ENCODE measurements at regions not wholly inside any gene's neighbourhood (a gene's known extent, or its start where the extent isn't known, plus 50 kb on each side); places are given as distances from the start of the nearest gene placed in this dataset.

DNA sequence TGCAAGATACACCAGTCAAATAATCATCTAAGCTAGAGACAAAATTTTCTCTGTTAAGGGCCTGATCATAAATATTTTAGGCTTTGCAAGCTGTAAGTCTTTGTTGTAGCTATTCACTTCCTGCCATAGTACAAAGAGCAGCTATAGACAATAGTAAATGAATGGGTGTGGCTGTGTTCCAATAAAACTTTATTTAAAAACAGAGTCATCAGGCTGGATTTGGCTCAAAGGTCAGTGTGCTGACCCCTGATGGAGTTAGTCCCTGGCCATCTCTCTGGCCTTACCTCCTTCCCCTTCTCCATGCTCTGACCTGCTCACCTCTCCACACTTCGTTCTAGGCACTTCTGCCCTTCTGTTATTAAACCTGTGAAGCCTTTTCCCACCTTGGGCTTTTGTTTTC, 86.0 kb downstream of the DRD1 start:
- TF ChIP-seq, protein P1, sequence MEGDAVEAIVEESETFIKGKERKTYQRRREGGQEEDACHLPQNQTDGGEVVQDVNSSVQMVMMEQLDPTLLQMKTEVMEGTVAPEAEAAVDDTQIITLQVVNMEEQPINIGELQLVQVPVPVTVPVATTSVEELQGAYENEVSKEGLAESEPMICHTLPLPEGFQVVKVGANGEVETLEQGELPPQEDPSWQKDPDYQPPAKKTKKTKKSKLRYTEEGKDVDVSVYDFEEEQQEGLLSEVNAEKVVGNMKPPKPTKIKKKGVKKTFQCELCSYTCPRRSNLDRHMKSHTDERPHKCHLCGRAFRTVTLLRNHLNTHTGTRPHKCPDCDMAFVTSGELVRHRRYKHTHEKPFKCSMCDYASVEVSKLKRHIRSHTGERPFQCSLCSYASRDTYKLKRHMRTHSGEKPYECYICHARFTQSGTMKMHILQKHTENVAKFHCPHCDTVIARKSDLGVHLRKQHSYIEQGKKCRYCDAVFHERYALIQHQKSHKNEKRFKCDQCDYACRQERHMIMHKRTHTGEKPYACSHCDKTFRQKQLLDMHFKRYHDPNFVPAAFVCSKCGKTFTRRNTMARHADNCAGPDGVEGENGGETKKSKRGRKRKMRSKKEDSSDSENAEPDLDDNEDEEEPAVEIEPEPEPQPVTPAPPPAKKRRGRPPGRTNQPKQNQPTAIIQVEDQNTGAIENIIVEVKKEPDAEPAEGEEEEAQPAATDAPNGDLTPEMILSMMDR (IDR thresholded peaks at IDR 0.05), result no peak
- TF ChIP-seq, protein P2, sequence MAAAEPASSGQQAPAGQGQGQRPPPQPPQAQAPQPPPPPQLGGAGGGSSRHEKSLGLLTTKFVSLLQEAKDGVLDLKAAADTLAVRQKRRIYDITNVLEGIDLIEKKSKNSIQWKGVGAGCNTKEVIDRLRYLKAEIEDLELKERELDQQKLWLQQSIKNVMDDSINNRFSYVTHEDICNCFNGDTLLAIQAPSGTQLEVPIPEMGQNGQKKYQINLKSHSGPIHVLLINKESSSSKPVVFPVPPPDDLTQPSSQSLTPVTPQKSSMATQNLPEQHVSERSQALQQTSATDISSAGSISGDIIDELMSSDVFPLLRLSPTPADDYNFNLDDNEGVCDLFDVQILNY (CRISPR knock-in tag; IDR thresholded peaks at IDR 0.05), result no peak
- TF ChIP-seq GABPB1 (CRISPR knock-in tag; IDR thresholded peaks at IDR 0.05) (no peak), ZNF121 (CRISPR knock-in tag; IDR thresholded peaks at IDR 0.05) (no peak), ETV6 (CRISPR knock-in tag; IDR thresholded peaks at IDR 0.05) (no peak), ZNF263 (CRISPR knock-in tag; IDR thresholded peaks at IDR 0.05; ENCODE audit: low read depth) (no peak), ZNF232 (CRISPR knock-in tag; IDR thresholded peaks at IDR 0.05) (no peak)
- TF ChIP-seq, protein P3, sequence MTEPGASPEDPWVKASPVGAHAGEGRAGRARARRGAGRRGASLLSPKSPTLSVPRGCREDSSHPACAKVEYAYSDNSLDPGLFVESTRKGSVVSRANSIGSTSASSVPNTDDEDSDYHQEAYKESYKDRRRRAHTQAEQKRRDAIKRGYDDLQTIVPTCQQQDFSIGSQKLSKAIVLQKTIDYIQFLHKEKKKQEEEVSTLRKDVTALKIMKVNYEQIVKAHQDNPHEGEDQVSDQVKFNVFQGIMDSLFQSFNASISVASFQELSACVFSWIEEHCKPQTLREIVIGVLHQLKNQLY (CRISPR knock-in tag; IDR thresholded peaks at IDR 0.05), result no peak
- TF ChIP-seq, protein P4, sequence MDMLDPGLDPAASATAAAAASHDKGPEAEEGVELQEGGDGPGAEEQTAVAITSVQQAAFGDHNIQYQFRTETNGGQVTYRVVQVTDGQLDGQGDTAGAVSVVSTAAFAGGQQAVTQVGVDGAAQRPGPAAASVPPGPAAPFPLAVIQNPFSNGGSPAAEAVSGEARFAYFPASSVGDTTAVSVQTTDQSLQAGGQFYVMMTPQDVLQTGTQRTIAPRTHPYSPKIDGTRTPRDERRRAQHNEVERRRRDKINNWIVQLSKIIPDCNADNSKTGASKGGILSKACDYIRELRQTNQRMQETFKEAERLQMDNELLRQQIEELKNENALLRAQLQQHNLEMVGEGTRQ (CRISPR knock-in tag; IDR thresholded peaks at IDR 0.05), result no peak
- TF ChIP-seq, protein P5, sequence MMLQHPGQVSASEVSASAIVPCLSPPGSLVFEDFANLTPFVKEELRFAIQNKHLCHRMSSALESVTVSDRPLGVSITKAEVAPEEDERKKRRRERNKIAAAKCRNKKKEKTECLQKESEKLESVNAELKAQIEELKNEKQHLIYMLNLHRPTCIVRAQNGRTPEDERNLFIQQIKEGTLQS (CRISPR knock-in tag; conservative IDR thresholded peaks at IDR 0.05), result no peak
- TF ChIP-seq, protein P6, sequence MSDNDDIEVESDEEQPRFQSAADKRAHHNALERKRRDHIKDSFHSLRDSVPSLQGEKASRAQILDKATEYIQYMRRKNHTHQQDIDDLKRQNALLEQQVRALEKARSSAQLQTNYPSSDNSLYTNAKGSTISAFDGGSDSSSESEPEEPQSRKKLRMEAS (CRISPR knock-in tag; IDR thresholded peaks at IDR 0.05), result no peak
- TF ChIP-seq, protein P7, sequence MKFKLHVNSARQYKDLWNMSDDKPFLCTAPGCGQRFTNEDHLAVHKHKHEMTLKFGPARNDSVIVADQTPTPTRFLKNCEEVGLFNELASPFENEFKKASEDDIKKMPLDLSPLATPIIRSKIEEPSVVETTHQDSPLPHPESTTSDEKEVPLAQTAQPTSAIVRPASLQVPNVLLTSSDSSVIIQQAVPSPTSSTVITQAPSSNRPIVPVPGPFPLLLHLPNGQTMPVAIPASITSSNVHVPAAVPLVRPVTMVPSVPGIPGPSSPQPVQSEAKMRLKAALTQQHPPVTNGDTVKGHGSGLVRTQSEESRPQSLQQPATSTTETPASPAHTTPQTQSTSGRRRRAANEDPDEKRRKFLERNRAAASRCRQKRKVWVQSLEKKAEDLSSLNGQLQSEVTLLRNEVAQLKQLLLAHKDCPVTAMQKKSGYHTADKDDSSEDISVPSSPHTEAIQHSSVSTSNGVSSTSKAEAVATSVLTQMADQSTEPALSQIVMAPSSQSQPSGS (CRISPR knock-in tag; IDR thresholded peaks at IDR 0.05; ENCODE audit: borderline replicate concordance, low read depth), result no peak

All from WTC11 (cell line).